Umbilical cord (tissue), 1 donor: ENCODE measurements at regions not wholly inside any gene's neighbourhood (a gene's known extent, or its start where the extent isn't known, plus 50 kb on each side); places are given as distances from the start of the nearest gene placed in this dataset.
A peak's percentile ranks its signal among the peaks of the same experiment; 100 is the strongest.
"Not testable (repeated sequence)": the region's sequence is repeated elsewhere in the genome, so short reads cannot be mapped to it uniquely, and the experiment has no call there.

Experiments used
- DNase-seq: peaks from one replicate; pipeline ENCODE4 v3.0.0-alpha.2; 2015; ENCODE audit warnings: low spot score

DNA sequence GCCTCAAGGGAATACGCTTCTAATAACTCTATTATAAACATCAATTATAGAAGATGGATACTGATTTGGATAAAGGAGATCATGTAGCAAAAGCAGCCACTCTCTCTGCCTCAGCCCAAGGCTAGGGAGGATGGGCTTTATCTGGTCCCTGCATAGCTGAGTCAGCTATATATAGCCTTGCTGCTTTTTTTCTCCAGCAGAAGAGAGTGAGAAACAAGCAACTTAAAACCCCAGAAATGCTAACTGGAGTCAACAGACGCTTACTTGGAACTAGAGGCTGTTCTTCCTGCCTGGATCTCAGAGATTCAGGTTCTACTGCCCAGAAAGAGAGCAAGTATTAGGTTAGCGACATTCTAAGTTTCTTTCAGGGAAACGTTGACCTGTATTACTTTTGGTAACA lies 426.7 kb upstream of the KLHL29 start:
- DNase-seq, result peak; percentile 64

DNA sequence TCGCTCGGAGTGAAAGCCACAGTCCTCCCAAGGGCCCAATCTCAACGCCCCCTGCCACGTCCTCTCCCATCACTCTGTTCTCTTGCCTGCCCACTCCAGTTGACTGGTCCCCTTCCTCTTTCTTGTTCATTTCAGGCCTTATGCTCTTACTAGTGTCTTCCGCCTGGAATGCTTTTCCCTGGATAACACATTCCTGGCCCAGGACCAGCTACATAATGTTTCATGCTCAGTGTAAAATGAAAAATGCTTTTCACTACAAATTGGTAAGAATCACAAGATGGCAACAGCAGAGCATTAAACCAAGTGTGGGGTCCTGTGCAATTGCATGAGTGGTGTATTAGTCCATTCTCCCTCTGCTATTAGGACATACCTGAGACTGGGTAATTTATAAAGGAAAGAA lies 417.2 kb upstream of the KLHL29 start:
- no peak for DNase-seq

DNA sequence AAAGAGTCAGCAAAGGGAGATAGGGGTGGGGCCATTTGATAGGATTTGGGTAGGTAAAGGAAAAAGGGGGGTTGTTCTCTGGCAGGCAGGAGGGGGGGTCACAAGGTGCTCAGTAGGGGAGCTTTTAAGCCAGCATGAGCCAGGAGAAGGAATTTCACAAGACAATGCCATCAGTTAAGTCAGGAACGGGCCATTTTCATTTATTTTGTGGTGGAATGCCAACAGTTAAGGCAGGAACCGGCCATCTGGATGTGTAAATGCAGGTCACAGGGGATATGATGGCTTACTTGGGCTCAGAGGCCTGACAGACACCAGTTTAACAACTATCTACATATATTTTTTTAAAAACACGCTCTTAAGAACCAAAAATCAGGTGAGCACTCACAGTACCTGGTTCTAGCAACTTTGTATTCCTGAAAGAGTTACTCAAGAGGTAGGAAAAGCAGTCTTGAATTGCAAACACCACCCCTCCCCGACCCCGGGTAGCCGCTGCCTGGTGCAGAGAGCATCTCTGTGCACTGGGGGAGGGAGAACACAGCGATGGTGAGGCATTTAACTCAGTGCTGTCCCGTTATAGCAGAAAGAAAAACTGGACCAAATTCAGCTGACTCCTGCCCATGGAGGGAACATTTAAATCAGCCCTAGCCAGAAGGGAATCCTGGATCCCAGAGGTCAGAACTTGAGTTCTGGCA lies 414.5 kb upstream of the KLHL29 start:
- no peak for DNase-seq

DNA sequence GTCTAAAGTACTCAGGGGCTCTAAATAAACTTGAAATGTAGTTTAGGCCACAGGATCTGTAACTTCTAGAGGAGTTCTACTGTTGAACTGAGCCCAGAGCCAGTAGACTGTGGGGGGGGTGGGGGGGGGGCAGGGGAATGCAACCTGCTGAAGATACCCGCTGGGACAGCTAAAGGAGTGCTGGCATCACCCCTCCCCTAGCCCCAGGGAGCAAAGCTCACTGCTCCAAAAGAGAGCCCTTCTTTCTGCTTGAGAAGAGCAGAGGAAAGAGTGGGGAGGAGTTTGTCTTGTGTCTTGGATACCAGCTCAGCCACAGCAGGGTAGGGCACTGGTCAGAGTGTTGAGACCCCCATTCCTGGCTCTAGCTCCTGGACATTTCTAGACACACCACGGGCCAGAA lies 414.0 kb upstream of the KLHL29 start:
- no peak for DNase-seq

GRCh38 chr2:22981785-22982184 lies 403.2 kb upstream of the KLHL29 start:
- no peak for DNase-seq

DNA sequence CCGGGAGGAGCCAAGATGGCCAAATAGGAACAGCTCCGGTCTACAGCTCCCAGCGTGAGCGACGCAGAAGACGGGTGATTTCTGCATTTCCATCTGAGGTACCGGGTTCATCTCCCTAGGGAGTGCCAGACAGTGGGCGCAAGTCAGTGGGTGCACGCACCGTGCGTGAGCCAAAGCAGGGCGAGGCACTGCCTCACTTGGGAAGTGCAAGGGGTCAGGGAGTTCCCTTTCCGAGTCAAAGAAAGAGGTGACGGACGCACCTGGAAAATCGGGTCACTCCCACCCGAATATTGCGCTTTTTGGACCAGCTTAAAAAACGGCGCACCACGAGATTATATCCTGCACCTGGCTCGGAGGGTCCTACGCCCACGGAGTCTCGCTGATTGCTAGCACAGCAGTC lies 400.8 kb upstream of the KLHL29 start:
- DNase-seq, result not testable (repeated sequence)

- DNase-seq, result no peak
These were observed 394.7 kb upstream of the KLHL29 start for GRCh38 chr2:22990246-22990645.

DNA sequence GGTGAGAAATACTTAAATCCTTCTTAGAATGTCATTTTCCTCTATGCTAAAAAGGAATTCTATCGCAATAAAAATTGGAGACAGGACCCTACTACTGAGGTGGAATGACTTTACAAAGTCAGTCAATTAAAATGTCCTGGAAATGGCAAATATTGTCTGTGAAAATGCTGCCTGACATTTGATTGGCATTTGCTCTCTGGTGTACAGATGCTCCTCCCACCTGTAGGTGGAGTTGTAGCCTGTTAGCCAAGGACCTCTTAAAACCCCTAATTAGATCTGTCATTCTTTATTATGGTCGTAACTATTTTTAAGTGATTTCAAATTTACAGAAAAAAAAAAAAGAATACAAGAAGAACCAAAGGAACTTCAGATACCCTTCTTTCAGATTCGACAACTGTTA lies 393.1 kb upstream of the KLHL29 start:
- no peak for DNase-seq

GRCh38 chr2:22992441-22992840 lies 392.5 kb upstream of the KLHL29 start:
- DNase-seq, result no peak

DNA sequence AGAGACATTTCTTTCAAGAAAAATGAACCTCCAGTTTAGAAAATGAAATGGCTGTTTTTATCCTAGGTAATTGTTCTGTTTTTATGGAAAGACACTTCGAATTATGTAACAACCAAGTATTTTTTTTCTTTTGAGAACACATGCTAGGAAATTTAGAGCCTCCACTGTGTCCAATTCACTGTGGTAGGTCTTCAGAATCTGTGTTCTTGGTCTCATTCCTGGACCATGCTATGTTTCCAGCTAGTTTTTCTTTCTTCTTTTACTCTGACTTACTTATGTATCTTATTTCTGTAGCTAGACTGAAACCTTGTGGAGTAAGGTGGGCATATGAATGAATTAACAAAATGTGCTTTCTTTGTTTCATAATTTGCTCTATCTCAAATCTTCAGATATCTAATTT lies 391.7 kb upstream of the KLHL29 start:
- no peak for DNase-seq

DNA sequence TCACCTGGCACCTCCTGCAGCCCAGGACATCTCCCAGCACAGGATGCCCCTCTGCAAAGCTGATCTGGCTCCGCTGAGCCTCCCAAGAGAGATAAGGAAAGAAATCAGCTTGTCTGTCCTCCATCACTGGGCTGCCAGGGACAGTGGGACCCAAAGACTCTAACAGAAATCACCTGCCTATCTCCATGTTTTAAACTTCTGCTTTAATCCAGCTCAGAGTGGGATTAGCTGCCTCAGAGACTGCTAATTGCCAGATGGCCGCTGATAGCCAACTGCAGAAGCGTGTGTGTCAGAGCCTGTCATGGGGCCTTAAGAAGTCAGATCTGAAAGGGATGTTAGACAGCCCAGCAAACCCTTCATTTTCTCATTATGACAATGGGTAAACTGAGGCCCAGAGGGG lies 389.4 kb upstream of the KLHL29 start:
- no peak for DNase-seq

- DNase-seq, result no peak
These were observed 388.1 kb upstream of the KLHL29 start for GRCh38 chr2:22996911-22997310.

DNA sequence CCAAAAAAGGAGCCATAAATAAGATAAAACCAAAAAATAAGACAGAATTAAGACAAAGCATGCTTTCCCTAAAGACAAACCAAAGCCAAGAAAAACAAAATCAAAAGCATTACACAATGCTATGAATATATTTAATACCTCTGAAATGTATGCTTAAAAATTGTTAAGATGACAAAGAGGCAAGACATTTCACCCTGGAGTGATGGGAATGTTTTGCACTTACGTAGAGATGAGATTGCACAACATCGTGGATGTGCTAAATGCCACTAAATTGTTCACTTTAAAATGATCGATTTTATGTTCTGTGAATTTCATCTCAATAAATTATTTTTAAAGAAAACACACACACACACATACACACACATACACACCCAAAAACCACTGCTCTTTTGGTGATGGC lies 386.6 kb upstream of the KLHL29 start:
- DNase-seq, result no peak

GRCh38 chr2:22999951-23000350 lies 385.0 kb upstream of the KLHL29 start:
- DNase-seq, result no peak

- no peak for DNase-seq
These were observed 382.7 kb upstream of the KLHL29 start for GRCh38 chr2:23002234-23002633.

DNA sequence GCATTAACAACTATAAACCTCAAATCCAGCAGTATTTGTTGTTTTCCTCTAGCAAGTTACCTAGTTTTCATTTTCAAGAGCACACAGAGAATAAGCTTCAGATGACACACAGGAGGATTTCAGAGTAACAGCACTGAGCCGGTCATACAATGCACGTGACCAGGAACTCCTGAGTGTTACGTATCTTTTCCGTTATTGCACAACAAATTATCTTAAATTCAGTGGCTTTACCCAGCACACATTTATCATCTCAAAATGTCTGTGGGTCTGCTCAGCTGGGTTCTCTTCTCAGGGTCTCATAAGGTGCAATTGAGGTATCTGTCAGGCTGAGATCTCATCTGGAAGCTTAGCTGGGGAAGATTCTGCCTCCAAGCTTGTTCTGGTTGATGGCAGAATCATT lies 379.5 kb upstream of the KLHL29 start:
- no peak for DNase-seq

- DNase-seq, result no peak
These were observed 377.2 kb upstream of the KLHL29 start for GRCh38 chr2:23007631-23008235.

- DNase-seq, result no peak
These were observed 376.5 kb upstream of the KLHL29 start for GRCh38 chr2:23008440-23008839.

DNA sequence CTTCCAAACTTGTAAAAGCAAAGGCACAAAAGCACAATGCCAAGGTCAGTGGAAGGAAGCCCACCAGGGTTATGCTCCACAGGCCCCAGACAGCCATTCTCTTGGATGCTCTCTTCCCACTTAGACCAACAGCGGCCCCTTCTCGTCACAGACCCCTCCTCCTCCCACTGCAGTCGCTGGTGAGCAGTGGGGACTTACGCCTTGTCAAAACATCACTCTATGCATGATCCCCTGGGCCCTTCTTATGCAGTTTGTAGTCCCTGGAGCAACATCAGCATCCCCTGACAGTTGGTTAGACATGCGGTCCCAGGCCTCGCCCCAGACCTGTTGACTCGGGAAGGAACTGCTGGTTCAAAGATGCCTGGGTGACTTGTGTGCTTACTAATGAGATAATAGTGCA lies 376.0 kb upstream of the KLHL29 start:
- DNase-seq, result no peak

DNA sequence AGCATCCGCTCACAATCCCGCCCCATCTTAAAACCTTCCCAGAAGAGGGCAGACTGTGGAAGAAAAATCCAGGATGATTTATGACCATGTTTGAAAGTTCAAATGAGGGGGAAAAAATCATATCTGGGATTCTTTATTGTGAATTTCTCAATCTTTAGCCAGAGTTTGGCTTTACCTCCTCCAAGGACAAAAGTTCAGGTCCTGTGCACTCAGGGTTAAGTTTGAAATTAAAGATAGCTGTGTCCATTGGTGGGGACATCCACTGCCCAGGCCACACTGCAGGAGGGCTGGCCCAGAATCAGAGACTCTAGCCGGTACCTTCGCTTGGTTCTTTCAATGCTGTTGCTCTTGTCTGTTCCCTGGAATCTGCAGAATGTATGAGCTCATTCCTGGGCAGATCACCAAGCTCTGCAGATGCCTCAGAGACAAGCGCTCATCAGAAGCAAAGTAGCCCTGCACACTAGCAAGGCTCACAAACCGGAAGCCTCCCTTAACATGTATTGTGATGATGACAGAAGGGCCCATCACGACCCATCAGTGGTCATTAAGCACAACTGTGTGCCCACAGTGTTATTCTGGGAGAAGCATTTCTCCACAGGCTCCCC lies 375.3 kb upstream of the KLHL29 start:
- peak; percentile 97 for DNase-seq

DNA sequence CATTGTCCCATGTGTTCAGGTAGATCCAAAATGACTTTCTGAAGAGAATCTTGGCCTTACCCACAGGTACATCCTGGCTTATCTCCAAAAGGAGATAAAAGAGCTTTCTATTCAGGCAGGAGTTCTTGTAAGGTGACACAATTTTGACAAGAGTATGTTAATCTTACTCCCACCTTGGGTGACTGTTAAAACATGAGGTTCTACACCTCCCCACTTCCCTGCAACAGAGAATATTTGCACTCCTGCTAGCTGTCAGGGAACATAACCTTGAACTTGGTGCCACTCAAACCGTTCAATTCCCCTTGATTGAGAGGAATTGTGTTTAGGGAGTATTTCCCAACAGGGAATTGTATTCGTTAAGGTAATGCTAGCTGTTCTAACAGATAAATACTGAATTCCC lies 372.5 kb upstream of the KLHL29 start:
- DNase-seq, result no peak

GRCh38 chr2:23015651-23016200 lies 369.3 kb upstream of the KLHL29 start:
- DNase-seq, result no peak

GRCh38 chr2:23019476-23019875 lies 365.5 kb upstream of the KLHL29 start:
- DNase-seq, result no peak
